ENCODE measurements at regions not wholly inside any gene's neighbourhood (a gene's known extent, or its start where the extent isn't known, plus 50 kb on each side); places are given as distances from the start of the nearest gene placed in this dataset.

GRCh38 chr13:112193463-112194166, 126.7 kb downstream of the SOX1 start:
- no peaks in the 10 kb centered on the region for H3K36me3 ChIP-seq (ENCODE audit: control insufficient read depth in 1 of 2, insufficient read depth in 2 of 2, low read length in 2 of 2)
- H3K27me3 ChIP-seq (ENCODE audit: insufficient read depth, low read length), result 0 out of 2 replicates have a peak, but pooled peaks cover 4% of the 10 kb centered on the region
- no peak overlapping the region for H2AFZ ChIP-seq (ENCODE audit: low read depth, low read length, poor library complexity, severe bottlenecking)
- ATAC-seq, result no peak
- H3K4me1 ChIP-seq (ENCODE audit: control insufficient read depth in 1 of 2, insufficient read depth in 2 of 2, low read length in 2 of 2), result no peaks in the 10 kb centered on the region
- no peak for TF ChIP-seq RAD21 (IDR thresholded peaks at IDR 0.05; ENCODE audit: low read depth)
- TF ChIP-seq EZH2 (IDR thresholded peaks at IDR 0.05), result no peak
- TF ChIP-seq FOSL1 (IDR thresholded peaks at IDR 0.05; ENCODE audit: low read depth), result no peak
- TF ChIP-seq ELF1 (IDR thresholded peaks at IDR 0.05; ENCODE audit: borderline replicate concordance, low read depth), result no peak
- no peak for TF ChIP-seq SIN3A (IDR thresholded peaks at IDR 0.05; ENCODE audit: low read depth)
- no peak for TF ChIP-seq SP1 (IDR thresholded peaks at IDR 0.05; ENCODE audit: low read depth)
- no peak for TF ChIP-seq POLR2AphosphoS5 (IDR thresholded peaks at IDR 0.05; ENCODE audit: low read depth, low read length)
- no peak overlapping the region for H3K27ac ChIP-seq (ENCODE audit: low read depth, low read length)
- no peak overlapping the region for H3K9ac ChIP-seq (ENCODE audit: low read length)
- no peaks in the 10 kb centered on the region for H3K9me2 ChIP-seq (ENCODE audit: insufficient read depth)
- no peak overlapping the region for H3K4me3 ChIP-seq (replicated peaks in 1 of 2; ENCODE audit: low read depth in 1 of 2, low read length in 2 of 2)
- DNase-seq (ENCODE audit: low read depth, low spot score), result no peak
- ChIA-PET POLR2A (no interaction called here), RAD21 (ENCODE audit: low non-redundant PET in 1 of 2, low total read pairs in 2 of 2, uncharacterized antibody in 2 of 2, unreplicated experiment in 2 of 2) (no interaction called here), CTCF (no interaction called here)
- peaks cover 0 to 6% of the 10 kb centered on the region in 2 experiments; a peak in 1 of 4 replicates for H3K9me3 ChIP-seq (ENCODE audit: control insufficient read depth in 1 of 2, insufficient read depth in 1 of 2, low read depth in 1 of 2, low read length in 2 of 2)
- no peaks in the 10 kb centered on the region for H3K79me2 ChIP-seq (ENCODE audit: insufficient read depth, low read length)
- no peaks in the 10 kb centered on the region for H4K20me1 ChIP-seq (ENCODE audit: insufficient read depth)
- BruUV-seq (replicated peaks), result no TSS peak
- H3K4me2 ChIP-seq (ENCODE audit: low read length), result no peak overlapping the region
- intact Hi-C loops (cut with micrococcal nuclease), result no loop called here

- no peaks in the 10 kb centered on the region for H3K4me1 ChIP-seq (ENCODE audit: control insufficient read depth in 1 of 2, insufficient read depth in 2 of 2, low read length in 2 of 2)
- 0 out of 2 replicates have a peak, but pooled peaks cover 3% of the 10 kb centered on the region for H3K27me3 ChIP-seq (ENCODE audit: insufficient read depth, low read length)
- H3K9ac ChIP-seq (ENCODE audit: low read length), result no peak overlapping the region
- no peak overlapping the region for H3K4me3 ChIP-seq (replicated peaks in 1 of 2; ENCODE audit: low read depth in 1 of 2, low read length in 2 of 2)
- POLR2A ChIA-PET, result no interaction called here
- no peaks in the 10 kb centered on the region for H4K20me1 ChIP-seq (ENCODE audit: insufficient read depth)
- H3K4me2 ChIP-seq (ENCODE audit: low read length), result no peak overlapping the region
- no peak for ATAC-seq
- no peak overlapping the region for H2AFZ ChIP-seq (ENCODE audit: low read depth, low read length, poor library complexity, severe bottlenecking)
- H3K36me3 ChIP-seq (ENCODE audit: control insufficient read depth in 1 of 2, insufficient read depth in 2 of 2, low read length in 2 of 2), result no peaks in the 10 kb centered on the region
- intact Hi-C loops (cut with micrococcal nuclease), result no loop called here
- no peaks in the 10 kb centered on the region for H3K79me2 ChIP-seq (ENCODE audit: insufficient read depth, low read length)
- no peaks in the 10 kb centered on the region for H3K9me2 ChIP-seq (ENCODE audit: insufficient read depth)
- RAD21 ChIA-PET (ENCODE audit: low non-redundant PET in 1 of 2, low total read pairs in 2 of 2, uncharacterized antibody in 2 of 2, unreplicated experiment in 2 of 2), result no interaction called here
- CTCF ChIA-PET, result no interaction called here
- DNase-seq (ENCODE audit: low read depth, low spot score), result no peak
- no peak overlapping the region for H3K27ac ChIP-seq (ENCODE audit: low read depth, low read length)
- no TSS peak for BruUV-seq (replicated peaks)
- peaks cover 0 to 6% of the 10 kb centered on the region in 2 experiments; a peak in 1 of 4 replicates for H3K9me3 ChIP-seq (ENCODE audit: control insufficient read depth in 1 of 2, insufficient read depth in 1 of 2, low read depth in 1 of 2, low read length in 2 of 2)
- TF ChIP-seq FOSL1 (IDR thresholded peaks at IDR 0.05; ENCODE audit: low read depth) (no peak), MAX (IDR thresholded peaks at IDR 0.05) (no peak), EZH2 (IDR thresholded peaks at IDR 0.05) (no peak), ZNF274 (IDR thresholded peaks at IDR 0.05; ENCODE audit: low read depth, low read length) (no peak), ZFX (IDR thresholded peaks at IDR 0.05) (no peak), POLR2AphosphoS5 (IDR thresholded peaks at IDR 0.05; ENCODE audit: low read depth, low read length) (no peak), CEBPB (IDR thresholded peaks at IDR 0.05; ENCODE audit: low read depth) (no peak), SP1 (IDR thresholded peaks at IDR 0.05; ENCODE audit: low read depth) (no peak), POLR2A (IDR thresholded peaks at IDR 0.05; ENCODE audit: borderline replicate concordance, extremely low read depth, insufficient read depth, insufficient read length) (no peak), CTCF (IDR thresholded peaks at IDR 0.05 in 2 of 3, conservative IDR thresholded peaks at IDR 0.05 in 1 of 3; ENCODE audit: borderline replicate concordance in 1 of 3, insufficient read depth in 1 of 3, low read depth in 2 of 3, low read length in 2 of 3) (no peak), RAD21 (IDR thresholded peaks at IDR 0.05; ENCODE audit: low read depth) (no peak), EZH2phosphoT487 (IDR thresholded peaks at IDR 0.05; ENCODE audit: borderline replicate concordance) (no peak), TCF7L2 (IDR thresholded peaks at IDR 0.05; ENCODE audit: borderline replicate concordance, extremely low read depth, insufficient read depth, insufficient read length) (no peak), JUND (IDR thresholded peaks at IDR 0.05) (no peak), SRF (IDR thresholded peaks at IDR 0.05; ENCODE audit: low read depth) (no peak)
- TF ChIP-seq, protein P1, sequence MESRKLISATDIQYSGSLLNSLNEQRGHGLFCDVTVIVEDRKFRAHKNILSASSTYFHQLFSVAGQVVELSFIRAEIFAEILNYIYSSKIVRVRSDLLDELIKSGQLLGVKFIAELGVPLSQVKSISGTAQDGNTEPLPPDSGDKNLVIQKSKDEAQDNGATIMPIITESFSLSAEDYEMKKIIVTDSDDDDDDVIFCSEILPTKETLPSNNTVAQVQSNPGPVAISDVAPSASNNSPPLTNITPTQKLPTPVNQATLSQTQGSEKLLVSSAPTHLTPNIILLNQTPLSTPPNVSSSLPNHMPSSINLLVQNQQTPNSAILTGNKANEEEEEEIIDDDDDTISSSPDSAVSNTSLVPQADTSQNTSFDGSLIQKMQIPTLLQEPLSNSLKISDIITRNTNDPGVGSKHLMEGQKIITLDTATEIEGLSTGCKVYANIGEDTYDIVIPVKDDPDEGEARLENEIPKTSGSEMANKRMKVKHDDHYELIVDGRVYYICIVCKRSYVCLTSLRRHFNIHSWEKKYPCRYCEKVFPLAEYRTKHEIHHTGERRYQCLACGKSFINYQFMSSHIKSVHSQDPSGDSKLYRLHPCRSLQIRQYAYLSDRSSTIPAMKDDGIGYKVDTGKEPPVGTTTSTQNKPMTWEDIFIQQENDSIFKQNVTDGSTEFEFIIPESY (IDR thresholded peaks at IDR 0.05; ENCODE audit: extremely low read depth, insufficient replicate concordance, low read length), result no peak
Measured at GRCh38 chr13:112194167-112194530, 127.2 kb downstream of the SOX1 start.
